Endothelial cell of umbilical vein (primary cell): ENCODE measurements at regions not wholly inside any gene's neighbourhood (a gene's known extent, or its start where the extent isn't known, plus 50 kb on each side); places are given as distances from the start of the nearest gene placed in this dataset.

ENCODE experiments used
- CTCF ChIP-seq, 2 donors: IDR thresholded peaks; 1 replicate in 1 of 2; 2 replicates in 1 of 2; pipeline ENCODE4 v1.5.1; 2011; ENCODE audit warnings: low read length in 2 of 2, mild to moderate bottlenecking in 2 of 2, moderate library complexity in 2 of 2, control low read depth in 1 of 2, inconsistent platforms in 1 of 2, low read depth in 1 of 2; ENCODE audit not compliant: insufficient read depth in 1 of 2; ENCODE audit errors: extremely low read depth in 1 of 2
- EZH2 ChIP-seq: IDR thresholded peaks from 2 replicates; pipeline ENCODE4 v1.6.1; 2012; ENCODE audit warnings: borderline replicate concordance, low read depth, mild to moderate bottlenecking, moderate library complexity, low read length, inconsistent platforms; ENCODE audit not compliant: severe bottlenecking
- MAX ChIP-seq: IDR thresholded peaks from 2 replicates; pipeline ENCODE4 v1.6.1; 2011; ENCODE audit not compliant: insufficient read depth, insufficient read length

- TF ChIP-seq CTCF (IDR thresholded peaks at IDR 0.05; ENCODE audit: extremely low read depth in 1 of 2, insufficient read depth in 1 of 2, low read depth in 1 of 2, low read length in 2 of 2): no peak
- no peak for TF ChIP-seq EZH2
- no peak for TF ChIP-seq MAX
Measured at GRCh38 chr13:68690567-68690966, 1417.1 kb upstream of the ATXN8OS start.
